ENCODE measurements at regions not wholly inside any gene's neighbourhood (a gene's known extent, or its start where the extent isn't known, plus 50 kb on each side); places are given as distances from the start of the nearest gene placed in this dataset.

DNA sequence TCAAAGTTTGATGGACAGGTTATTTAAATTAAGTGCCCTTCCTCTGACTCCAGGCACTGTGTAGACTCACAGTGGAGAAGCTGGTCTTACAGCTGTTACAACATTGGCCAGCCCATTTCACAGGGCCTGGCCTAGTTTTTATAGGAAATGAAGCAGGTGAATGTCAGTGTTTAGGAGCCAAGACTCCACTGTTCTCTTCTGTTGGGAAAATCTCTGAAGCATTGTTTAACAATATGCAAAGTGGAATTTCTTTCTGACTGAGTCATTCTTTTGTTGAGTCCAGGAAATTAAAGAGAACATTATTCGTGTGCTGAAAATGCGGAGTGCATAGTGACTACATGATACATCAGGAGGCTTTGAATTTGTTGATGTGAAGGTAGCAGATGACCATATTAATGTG lies 64.7 kb downstream of the ARRDC4 start:
- DNase-seq: no peak
- Histone ChIP-seq H3K9me3 (no peaks in the 10 kb centered on the region), H3K4me1 (no peaks in the 10 kb centered on the region), H3K4me3 (ENCODE audit: low read depth, low read length) (no peak overlapping the region), H3K36me3 (no peaks in the 10 kb centered on the region), H3K27me3 (peaks cover 5% of the 10 kb centered on the region; the same call in 1 of the 2 replicates)
- TF ChIP-seq, protein P1, sequence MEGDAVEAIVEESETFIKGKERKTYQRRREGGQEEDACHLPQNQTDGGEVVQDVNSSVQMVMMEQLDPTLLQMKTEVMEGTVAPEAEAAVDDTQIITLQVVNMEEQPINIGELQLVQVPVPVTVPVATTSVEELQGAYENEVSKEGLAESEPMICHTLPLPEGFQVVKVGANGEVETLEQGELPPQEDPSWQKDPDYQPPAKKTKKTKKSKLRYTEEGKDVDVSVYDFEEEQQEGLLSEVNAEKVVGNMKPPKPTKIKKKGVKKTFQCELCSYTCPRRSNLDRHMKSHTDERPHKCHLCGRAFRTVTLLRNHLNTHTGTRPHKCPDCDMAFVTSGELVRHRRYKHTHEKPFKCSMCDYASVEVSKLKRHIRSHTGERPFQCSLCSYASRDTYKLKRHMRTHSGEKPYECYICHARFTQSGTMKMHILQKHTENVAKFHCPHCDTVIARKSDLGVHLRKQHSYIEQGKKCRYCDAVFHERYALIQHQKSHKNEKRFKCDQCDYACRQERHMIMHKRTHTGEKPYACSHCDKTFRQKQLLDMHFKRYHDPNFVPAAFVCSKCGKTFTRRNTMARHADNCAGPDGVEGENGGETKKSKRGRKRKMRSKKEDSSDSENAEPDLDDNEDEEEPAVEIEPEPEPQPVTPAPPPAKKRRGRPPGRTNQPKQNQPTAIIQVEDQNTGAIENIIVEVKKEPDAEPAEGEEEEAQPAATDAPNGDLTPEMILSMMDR (IDR thresholded peaks at IDR 0.05; ENCODE audit: low read depth, low read length): no peak

DNA sequence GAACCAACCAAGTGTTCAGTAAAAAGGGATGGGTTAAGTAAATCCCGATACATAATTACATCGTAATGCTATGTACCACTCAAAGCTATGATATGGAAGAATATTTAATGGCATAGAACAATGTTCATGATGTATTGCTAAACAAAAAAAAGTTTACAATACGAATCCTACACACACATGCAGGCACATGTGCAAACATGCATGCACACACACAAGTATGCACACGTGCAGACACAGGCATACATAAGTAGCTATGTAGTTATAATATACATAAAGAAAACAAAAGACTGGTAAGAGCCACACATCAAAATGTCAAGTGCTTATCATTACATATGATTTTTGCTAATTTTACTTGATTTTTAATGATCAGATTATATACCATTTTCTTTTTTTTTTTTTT lies 74.2 kb downstream of the ARRDC4 start:
- H3K4me1 ChIP-seq: no peaks in the 10 kb centered on the region
- no peak for DNase-seq
- no peaks in the 10 kb centered on the region for H3K36me3 ChIP-seq
- no peaks in the 10 kb centered on the region for H3K27me3 ChIP-seq
- no peaks in the 10 kb centered on the region for H3K9me3 ChIP-seq
- TF ChIP-seq, protein P1 (IDR thresholded peaks at IDR 0.05; ENCODE audit: low read depth, low read length): no peak
- H3K4me3 ChIP-seq (ENCODE audit: low read depth, low read length): no peak overlapping the region

DNA sequence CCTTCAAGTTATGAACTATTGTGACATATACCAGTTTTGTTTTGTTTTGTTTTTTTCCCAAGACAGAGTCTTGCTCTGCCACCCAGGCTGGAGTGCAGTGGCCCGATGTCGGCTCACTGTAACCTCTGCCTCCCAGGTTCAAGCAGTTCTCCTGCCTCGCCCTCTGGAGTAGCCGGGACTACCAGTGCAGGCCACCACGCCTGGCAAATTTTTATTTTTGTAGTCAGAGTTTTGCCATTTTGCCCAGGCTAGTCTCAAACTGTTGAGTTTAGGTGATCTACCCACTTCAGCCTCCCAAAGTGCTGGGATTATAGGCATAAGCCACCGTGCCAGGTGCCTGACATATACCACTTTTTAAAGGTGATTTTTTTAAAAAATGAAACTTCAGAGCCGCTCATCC lies 74.6 kb downstream of the ARRDC4 start:
- Histone ChIP-seq H3K27me3 (no peaks in the 10 kb centered on the region), H3K36me3 (no peaks in the 10 kb centered on the region), H3K4me3 (ENCODE audit: low read depth, low read length) (no peak overlapping the region), H3K4me1 (no peaks in the 10 kb centered on the region), H3K9me3 (no peaks in the 10 kb centered on the region)
- TF ChIP-seq, protein P1 (IDR thresholded peaks at IDR 0.05; ENCODE audit: low read depth, low read length): no peak
- no peak for DNase-seq

DNA sequence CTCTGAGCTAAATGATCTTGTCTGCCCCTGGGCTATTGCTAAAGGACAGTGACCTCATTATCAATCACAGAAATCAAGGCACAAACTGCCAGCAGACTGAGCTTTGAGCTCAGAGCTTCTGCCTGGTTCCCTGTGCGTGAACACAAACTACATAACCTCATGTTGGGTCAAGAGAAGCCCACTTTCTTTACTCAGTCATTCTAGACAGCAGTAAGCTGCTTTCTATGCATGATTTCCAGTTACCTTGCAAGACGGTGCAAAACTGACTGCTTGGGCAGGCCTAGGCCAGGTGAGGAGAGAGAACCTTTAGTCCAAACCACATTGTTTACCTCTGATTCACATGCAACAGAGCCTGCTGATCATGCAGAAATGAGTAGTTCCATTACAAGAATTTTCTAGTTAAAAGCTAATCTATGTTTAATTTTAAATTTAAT lies 75.1 kb downstream of the ARRDC4 start:
- H3K9me3 ChIP-seq: no peaks in the 10 kb centered on the region
- no peak for DNase-seq
- H3K4me1 ChIP-seq: no peaks in the 10 kb centered on the region
- TF ChIP-seq, protein P1 (IDR thresholded peaks at IDR 0.05; ENCODE audit: low read depth, low read length): no peak
- no peaks in the 10 kb centered on the region for H3K36me3 ChIP-seq
- H3K4me3 ChIP-seq (ENCODE audit: low read depth, low read length): no peak overlapping the region
- H3K27me3 ChIP-seq: no peaks in the 10 kb centered on the region

DNA sequence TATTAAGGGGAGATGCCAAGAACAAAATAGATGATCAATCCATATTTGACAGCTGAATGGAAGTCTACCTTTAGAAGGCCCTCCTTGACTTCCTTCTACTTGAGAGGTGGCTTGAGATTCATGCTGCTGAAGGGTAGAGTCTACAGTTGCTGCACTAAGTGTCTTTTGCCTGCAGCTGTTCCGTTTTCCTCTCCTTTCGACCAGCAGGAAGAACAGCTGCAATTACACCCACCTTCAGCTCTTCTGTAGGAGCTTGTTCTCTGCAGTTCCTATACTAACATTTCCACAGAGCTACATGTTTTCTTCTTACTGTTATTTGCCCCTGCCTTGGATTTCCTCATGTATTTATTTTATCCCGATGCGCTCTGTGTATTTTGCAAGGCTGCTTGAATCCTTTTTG lies 79.1 kb downstream of the ARRDC4 start:
- H3K4me1 ChIP-seq: no peaks in the 10 kb centered on the region
- TF ChIP-seq, protein P1 (IDR thresholded peaks at IDR 0.05; ENCODE audit: low read depth, low read length): no peak
- no peak overlapping the region for H3K4me3 ChIP-seq (ENCODE audit: low read depth, low read length)
- no peaks in the 10 kb centered on the region for H3K9me3 ChIP-seq
- no peaks in the 10 kb centered on the region for H3K36me3 ChIP-seq
- H3K27me3 ChIP-seq: no peaks in the 10 kb centered on the region
- DNase-seq: no peak

DNA sequence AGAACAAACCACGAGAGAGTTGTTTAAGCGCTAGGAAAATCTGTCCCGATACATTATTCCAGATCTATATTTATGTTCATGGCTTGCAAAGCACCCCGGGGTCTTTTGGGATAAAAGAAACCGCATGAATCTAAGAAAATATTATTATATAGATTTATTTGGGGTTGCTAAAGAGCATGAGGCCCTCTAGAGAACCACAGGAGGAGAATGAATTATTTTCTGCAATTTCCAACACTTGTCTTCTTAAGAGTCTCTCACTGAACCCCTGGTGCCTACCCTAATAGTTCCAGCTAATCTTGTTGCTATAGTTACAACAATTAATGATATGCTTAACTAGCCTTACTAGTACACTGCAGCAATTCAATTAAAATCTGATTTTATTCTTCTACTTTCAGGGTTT lies 79.6 kb downstream of the ARRDC4 start:
- DNase-seq: no peak
- Histone ChIP-seq H3K36me3 (no peaks in the 10 kb centered on the region), H3K4me3 (ENCODE audit: low read depth, low read length) (no peak overlapping the region), H3K9me3 (no peaks in the 10 kb centered on the region), H3K27me3 (no peaks in the 10 kb centered on the region), H3K4me1 (no peaks in the 10 kb centered on the region)
- TF ChIP-seq, protein P1 (IDR thresholded peaks at IDR 0.05; ENCODE audit: low read depth, low read length): no peak

Data from BE2C (cell line).